ENCODE measurements at regions not wholly inside any gene's neighbourhood (a gene's known extent, or its start where the extent isn't known, plus 50 kb on each side); places are given as distances from the start of the nearest gene placed in this dataset.

DNA sequence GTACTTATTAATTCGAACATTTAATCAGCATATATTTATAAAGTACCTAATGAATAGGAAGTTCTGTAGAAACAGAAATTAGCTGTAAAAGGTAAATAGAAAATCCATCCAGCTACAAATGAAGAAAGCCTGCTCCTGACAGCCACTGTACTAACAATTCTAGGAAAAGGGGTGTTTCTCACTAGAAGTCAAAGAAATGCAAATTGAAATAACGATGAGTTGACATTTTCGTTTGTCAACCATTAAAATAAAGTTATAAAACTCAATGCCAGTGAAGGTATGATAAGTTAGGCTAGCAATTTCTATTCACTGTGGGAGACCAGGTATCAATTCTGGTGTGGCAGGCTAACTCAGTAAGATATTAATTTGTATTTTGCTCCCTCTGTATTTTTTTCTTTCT is 198.0 kb downstream of the ARL4C start:
- TF ChIP-seq, protein P1, sequence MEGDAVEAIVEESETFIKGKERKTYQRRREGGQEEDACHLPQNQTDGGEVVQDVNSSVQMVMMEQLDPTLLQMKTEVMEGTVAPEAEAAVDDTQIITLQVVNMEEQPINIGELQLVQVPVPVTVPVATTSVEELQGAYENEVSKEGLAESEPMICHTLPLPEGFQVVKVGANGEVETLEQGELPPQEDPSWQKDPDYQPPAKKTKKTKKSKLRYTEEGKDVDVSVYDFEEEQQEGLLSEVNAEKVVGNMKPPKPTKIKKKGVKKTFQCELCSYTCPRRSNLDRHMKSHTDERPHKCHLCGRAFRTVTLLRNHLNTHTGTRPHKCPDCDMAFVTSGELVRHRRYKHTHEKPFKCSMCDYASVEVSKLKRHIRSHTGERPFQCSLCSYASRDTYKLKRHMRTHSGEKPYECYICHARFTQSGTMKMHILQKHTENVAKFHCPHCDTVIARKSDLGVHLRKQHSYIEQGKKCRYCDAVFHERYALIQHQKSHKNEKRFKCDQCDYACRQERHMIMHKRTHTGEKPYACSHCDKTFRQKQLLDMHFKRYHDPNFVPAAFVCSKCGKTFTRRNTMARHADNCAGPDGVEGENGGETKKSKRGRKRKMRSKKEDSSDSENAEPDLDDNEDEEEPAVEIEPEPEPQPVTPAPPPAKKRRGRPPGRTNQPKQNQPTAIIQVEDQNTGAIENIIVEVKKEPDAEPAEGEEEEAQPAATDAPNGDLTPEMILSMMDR (IDR thresholded peaks at IDR 0.05) = no peak
- no peaks in the 10 kb centered on the region for H3K4me1 ChIP-seq
- H3K4me3 ChIP-seq = no peak overlapping the region
- no peak overlapping the region for H3K27ac ChIP-seq
- H3K27me3 ChIP-seq = peaks cover 0 to 5% of the 10 kb centered on the region in 2 donors
- H3K36me3 ChIP-seq = no peaks in the 10 kb centered on the region
- intact Hi-C loops (cut with DNase I; ENCODE audit: low total_unique reads) = no loop called here
- no peak for DNase-seq
- H3K9me3 ChIP-seq = no peaks in the 10 kb centered on the region

DNA sequence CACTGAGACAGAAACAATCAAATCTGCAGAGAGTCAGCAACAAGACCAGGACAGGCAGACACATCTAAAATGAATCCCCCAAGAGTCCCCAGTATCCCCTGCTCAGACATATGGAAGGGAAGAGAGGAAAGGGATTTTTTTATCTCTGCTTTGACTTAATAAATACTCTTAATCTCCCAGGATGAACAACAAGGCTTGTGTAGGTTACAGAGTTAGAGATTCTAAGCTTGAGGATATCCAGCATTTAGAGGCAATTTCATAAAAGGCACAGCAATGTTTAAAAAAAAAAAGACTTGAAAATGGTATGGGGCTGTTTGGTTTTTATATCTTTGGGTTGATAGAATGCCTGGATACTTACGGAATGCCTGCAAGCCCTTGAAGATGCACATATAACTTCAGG is 199.9 kb downstream of the ARL4C start:
- intact Hi-C loops (cut with DNase I; ENCODE audit: low total_unique reads) = no loop called here
- no peaks in the 10 kb centered on the region for H3K4me1 ChIP-seq
- peaks cover 0 to 5% of the 10 kb centered on the region in 2 donors for H3K27me3 ChIP-seq
- no peak overlapping the region for H3K27ac ChIP-seq
- H3K4me3 ChIP-seq = no peak overlapping the region
- H3K36me3 ChIP-seq = no peaks in the 10 kb centered on the region
- DNase-seq = no peak
- TF ChIP-seq, protein P1 (IDR thresholded peaks at IDR 0.05) = no peak
- no peaks in the 10 kb centered on the region for H3K9me3 ChIP-seq

DNA sequence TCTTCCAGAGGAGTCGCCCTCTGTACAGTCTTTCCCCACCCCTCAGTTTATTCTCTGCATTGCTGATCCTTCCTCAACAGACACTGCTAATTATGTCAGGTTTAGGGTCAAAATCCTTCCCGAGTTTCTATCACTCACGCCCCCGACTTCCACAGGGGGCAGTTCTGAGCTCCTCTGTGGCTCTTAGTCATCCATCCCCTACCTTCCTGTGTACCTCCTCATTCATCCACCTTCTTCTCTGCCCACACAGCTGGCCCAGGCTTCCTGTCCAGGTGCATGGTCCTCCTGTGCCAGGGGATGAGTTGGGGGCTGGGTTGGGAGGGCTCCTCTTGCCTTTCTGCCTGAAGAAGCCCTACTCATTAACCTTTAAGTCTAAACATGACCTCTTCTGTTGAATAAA is 202.9 kb downstream of the ARL4C start:
- Histone ChIP-seq H3K4me3 (no peak overlapping the region), H3K27me3 (no peaks in the 10 kb centered on the region), H3K36me3 (no peaks in the 10 kb centered on the region), H3K27ac (no peak overlapping the region), H3K9me3 (no peaks in the 10 kb centered on the region), H3K4me1 (no peaks in the 10 kb centered on the region)
- TF ChIP-seq, protein P1 (IDR thresholded peaks at IDR 0.05) = no peak
- DNase-seq = no peak
- intact Hi-C loops (cut with DNase I; ENCODE audit: low total_unique reads) = no loop called here

DNA sequence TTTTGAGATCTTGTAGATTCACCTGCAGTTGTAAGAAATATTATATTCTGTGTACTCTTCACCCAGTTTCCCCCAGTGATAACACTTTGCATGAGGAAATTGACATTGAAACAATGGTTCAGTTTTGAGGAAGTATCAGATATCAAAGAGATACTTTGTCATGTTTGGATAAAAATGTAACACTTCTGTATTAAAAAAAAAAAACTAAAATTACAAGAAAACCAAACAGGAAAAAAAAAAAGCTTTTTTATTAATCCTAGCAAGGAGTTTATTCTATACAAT is 204.0 kb downstream of the ARL4C start:
- no peaks in the 10 kb centered on the region for H3K4me1 ChIP-seq
- DNase-seq = no peak
- no peak overlapping the region for H3K27ac ChIP-seq
- H3K9me3 ChIP-seq = no peaks in the 10 kb centered on the region
- H3K4me3 ChIP-seq = no peak overlapping the region
- TF ChIP-seq, protein P1 (IDR thresholded peaks at IDR 0.05) = no peak
- intact Hi-C loops (cut with DNase I; ENCODE audit: low total_unique reads) = no loop called here
- H3K27me3 ChIP-seq = no peaks in the 10 kb centered on the region
- H3K36me3 ChIP-seq = no peaks in the 10 kb centered on the region

DNA sequence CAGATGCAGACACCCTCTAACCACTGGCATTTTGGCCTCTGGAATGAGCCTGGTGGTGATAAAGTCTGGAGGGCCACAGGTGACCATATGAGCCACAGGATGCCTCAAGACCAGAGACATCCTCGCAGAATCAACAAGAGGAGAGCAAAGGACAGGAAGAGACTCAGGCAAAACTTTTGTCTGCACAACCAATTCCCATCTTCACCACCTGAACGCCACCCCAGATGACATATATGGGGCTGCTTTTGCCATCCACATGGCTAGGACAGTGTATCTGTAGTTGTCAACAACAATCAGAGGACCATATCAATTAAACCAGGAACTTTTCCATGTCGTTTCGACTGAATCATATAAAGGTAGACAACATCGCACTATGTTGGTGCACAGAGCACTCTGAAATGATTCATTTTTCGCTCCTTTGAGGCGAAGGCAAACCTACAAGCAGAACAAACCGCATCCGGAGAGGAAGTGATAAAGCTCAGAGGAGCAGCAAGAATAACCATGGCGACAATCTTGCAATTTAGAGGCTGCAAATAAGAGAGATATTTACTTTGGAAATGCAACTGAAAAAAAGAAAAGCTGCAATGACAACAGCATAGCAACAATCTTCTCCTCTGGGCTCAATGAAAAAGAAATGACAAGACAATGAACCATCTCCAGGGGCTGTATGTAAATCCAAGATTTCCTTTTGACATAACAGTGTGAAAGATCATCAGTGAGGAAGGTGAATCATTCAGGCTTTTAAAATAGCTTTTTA is 204.5 kb downstream of the ARL4C start:
- intact Hi-C loops (cut with DNase I; ENCODE audit: low total_unique reads) = no loop called here
- H3K4me3 ChIP-seq = no peak overlapping the region
- H3K4me1 ChIP-seq = no peaks in the 10 kb centered on the region
- no peaks in the 10 kb centered on the region for H3K27me3 ChIP-seq
- no peak overlapping the region for H3K27ac ChIP-seq
- no peaks in the 10 kb centered on the region for H3K36me3 ChIP-seq
- DNase-seq = no peak
- no peaks in the 10 kb centered on the region for H3K9me3 ChIP-seq
- TF ChIP-seq, protein P1 (IDR thresholded peaks at IDR 0.05) = no peak

DNA sequence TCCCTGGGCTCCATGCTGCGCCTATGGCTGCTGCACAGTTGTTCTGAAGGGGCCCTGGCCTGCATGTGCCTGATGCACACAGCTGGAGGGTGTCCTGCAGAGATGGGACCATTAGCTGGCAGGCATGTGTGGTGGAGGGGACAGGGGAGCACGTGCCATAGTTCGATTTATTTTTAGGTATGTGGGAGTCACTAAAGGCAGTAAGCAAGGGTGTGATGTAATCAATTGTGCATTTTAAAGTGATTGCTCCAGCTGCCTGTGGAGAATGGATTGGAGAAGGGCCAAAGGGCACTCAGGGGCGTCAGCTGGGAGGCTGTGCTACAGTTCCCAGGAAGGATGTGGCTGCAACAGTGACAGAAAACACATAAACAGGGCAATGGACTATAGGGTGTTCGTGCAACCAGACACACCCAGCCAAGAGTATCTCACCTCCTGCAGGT is 205.1 kb downstream of the ARL4C start:
- Histone ChIP-seq H3K27me3 (no peaks in the 10 kb centered on the region), H3K27ac (no peak overlapping the region), H3K4me3 (no peak overlapping the region), H3K4me1 (no peaks in the 10 kb centered on the region), H3K9me3 (no peaks in the 10 kb centered on the region), H3K36me3 (no peaks in the 10 kb centered on the region)
- TF ChIP-seq, protein P1 (IDR thresholded peaks at IDR 0.05) = no peak
- intact Hi-C loops (cut with DNase I; ENCODE audit: low total_unique reads) = no loop called here
- no peak for DNase-seq

All from tibial artery (tissue), 4 donors.